ENCODE measurements at regions not wholly inside any gene's neighbourhood (a gene's known extent, or its start where the extent isn't known, plus 50 kb on each side); places are given as distances from the start of the nearest gene placed in this dataset.

DNA sequence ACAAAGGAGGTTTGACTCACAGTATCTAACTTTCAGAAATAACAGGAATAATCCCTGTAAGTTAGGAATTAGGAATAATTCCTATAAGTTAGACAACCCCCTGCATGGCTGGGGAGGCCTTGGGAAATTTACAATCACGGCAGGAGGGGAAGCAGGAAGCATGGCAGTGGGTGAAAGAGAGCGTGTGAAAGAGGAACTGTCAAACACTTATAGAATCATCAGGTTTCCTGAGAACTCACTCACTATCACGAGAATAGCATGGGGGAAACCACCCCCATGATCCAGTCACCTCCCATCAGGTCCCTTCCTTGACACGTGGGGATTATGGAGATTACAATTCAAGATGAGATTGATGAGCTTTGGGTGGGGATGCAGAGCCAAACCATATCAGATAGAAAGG, 385.5 kb downstream of the IL20RB start:
- TF ChIP-seq EZH2 (IDR thresholded peaks at IDR 0.05; ENCODE audit: low read length): no peak
- TF ChIP-seq, protein P1, sequence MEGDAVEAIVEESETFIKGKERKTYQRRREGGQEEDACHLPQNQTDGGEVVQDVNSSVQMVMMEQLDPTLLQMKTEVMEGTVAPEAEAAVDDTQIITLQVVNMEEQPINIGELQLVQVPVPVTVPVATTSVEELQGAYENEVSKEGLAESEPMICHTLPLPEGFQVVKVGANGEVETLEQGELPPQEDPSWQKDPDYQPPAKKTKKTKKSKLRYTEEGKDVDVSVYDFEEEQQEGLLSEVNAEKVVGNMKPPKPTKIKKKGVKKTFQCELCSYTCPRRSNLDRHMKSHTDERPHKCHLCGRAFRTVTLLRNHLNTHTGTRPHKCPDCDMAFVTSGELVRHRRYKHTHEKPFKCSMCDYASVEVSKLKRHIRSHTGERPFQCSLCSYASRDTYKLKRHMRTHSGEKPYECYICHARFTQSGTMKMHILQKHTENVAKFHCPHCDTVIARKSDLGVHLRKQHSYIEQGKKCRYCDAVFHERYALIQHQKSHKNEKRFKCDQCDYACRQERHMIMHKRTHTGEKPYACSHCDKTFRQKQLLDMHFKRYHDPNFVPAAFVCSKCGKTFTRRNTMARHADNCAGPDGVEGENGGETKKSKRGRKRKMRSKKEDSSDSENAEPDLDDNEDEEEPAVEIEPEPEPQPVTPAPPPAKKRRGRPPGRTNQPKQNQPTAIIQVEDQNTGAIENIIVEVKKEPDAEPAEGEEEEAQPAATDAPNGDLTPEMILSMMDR (optimal IDR thresholded peaks at IDR 0.05 in 1 of 3, IDR thresholded peaks at IDR 0.05 in 1 of 3, conservative IDR thresholded peaks at IDR 0.05 in 1 of 3; ENCODE audit: extremely low read depth in 1 of 3, insufficient read depth in 2 of 3, low read length in 3 of 3): no peak
- no peak overlapping the region for H3K4me2 ChIP-seq (ENCODE audit: control insufficient read depth, extremely low read depth, insufficient read depth, low read depth, low read length)
- no peaks in the 10 kb centered on the region for H3K9me1 ChIP-seq (ENCODE audit: control insufficient read depth, extremely low read depth, insufficient read depth, low read length)
- dilution Hi-C loops (cut with MboI; ENCODE audit: extremely low pct_ligation_motif_present, low sequenced_read_pairs): no loop called here
- DNase-seq (ENCODE audit: low read depth, low spot score): no peak
- no peaks in the 10 kb centered on the region for H4K20me1 ChIP-seq (ENCODE audit: control insufficient read depth, extremely low read depth, insufficient read depth, low read length)
- H3K9me3 ChIP-seq (ENCODE audit: control insufficient read depth, low read depth, low read length): no peaks in the 10 kb centered on the region
- H3K36me3 ChIP-seq (ENCODE audit: control insufficient read depth in 2 of 2, extremely low read depth in 1 of 2, insufficient read depth in 2 of 2, low read length in 2 of 2): no peaks in the 10 kb centered on the region
- H3K79me2 ChIP-seq (ENCODE audit: control insufficient read depth, insufficient read depth, low read length): no peaks in the 10 kb centered on the region
- no peaks in the 10 kb centered on the region for H3K4me1 ChIP-seq (ENCODE audit: control insufficient read depth, extremely low read depth, insufficient read depth, low read length)
- H3K4me3 ChIP-seq (ENCODE audit: control insufficient read depth in 2 of 3, extremely low read depth in 1 of 3, insufficient read depth in 2 of 3, low read depth in 1 of 3, low read length in 3 of 3): no peak overlapping the region
- no peak overlapping the region for H3K27ac ChIP-seq (ENCODE audit: control insufficient read depth, insufficient read depth, low read length)
- no peak overlapping the region for H3K9ac ChIP-seq (ENCODE audit: control insufficient read depth, extremely low read depth, insufficient read depth, low read length)
- no peak overlapping the region for H2AFZ ChIP-seq (ENCODE audit: control insufficient read depth, low read length)
- FAIRE-seq: no peak
- no peaks in the 10 kb centered on the region for H3K27me3 ChIP-seq (ENCODE audit: control insufficient read depth, extremely low read depth, insufficient read depth, low read length)

DNA sequence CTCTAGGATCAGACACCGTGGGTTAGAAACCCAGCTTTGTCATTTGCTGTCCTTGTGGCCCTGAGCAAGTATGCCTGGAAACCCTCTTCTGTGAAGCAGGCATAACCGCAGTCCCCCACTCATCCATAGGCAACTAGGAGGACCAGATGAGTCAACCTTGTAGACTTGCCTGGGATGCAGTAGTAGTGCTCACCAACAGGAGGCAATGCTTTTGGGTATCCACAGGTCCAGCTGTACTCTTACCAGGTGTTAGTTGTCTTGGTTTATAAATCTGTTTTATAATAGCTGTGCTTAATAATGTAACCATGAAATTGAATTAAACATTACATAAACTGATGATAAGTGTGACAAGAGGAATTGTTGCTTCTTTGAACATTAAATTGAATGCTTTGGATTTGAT, 389.3 kb downstream of the IL20RB start:
- Histone ChIP-seq H3K27ac (ENCODE audit: control insufficient read depth, insufficient read depth, low read length) (no peak overlapping the region), H3K4me3 (ENCODE audit: control insufficient read depth in 2 of 3, extremely low read depth in 1 of 3, insufficient read depth in 2 of 3, low read depth in 1 of 3, low read length in 3 of 3) (no peak overlapping the region), H3K4me1 (ENCODE audit: control insufficient read depth, extremely low read depth, insufficient read depth, low read length) (no peaks in the 10 kb centered on the region), H3K9me1 (ENCODE audit: control insufficient read depth, extremely low read depth, insufficient read depth, low read length) (no peaks in the 10 kb centered on the region), H3K4me2 (ENCODE audit: control insufficient read depth, extremely low read depth, insufficient read depth, low read depth, low read length) (no peak overlapping the region), H3K9ac (ENCODE audit: control insufficient read depth, extremely low read depth, insufficient read depth, low read length) (no peak overlapping the region), H3K9me3 (ENCODE audit: control insufficient read depth, low read depth, low read length) (no peaks in the 10 kb centered on the region), H2AFZ (ENCODE audit: control insufficient read depth, low read length) (no peak overlapping the region), H3K27me3 (ENCODE audit: control insufficient read depth, extremely low read depth, insufficient read depth, low read length) (no peaks in the 10 kb centered on the region), H3K36me3 (ENCODE audit: control insufficient read depth in 2 of 2, extremely low read depth in 1 of 2, insufficient read depth in 2 of 2, low read length in 2 of 2) (no peaks in the 10 kb centered on the region), H4K20me1 (ENCODE audit: control insufficient read depth, extremely low read depth, insufficient read depth, low read length) (no peaks in the 10 kb centered on the region), H3K79me2 (ENCODE audit: control insufficient read depth, insufficient read depth, low read length) (no peaks in the 10 kb centered on the region)
- no peak for FAIRE-seq
- TF ChIP-seq, protein P1 (optimal IDR thresholded peaks at IDR 0.05 in 1 of 3, IDR thresholded peaks at IDR 0.05 in 1 of 3, conservative IDR thresholded peaks at IDR 0.05 in 1 of 3; ENCODE audit: extremely low read depth in 1 of 3, insufficient read depth in 2 of 3, low read length in 3 of 3): no peak
- TF ChIP-seq EZH2 (IDR thresholded peaks at IDR 0.05; ENCODE audit: low read length): no peak
- dilution Hi-C loops (cut with MboI; ENCODE audit: extremely low pct_ligation_motif_present, low sequenced_read_pairs): no loop called here
- DNase-seq (ENCODE audit: low read depth, low spot score): no peak
